ENCODE measurements at regions not wholly inside any gene's neighbourhood (a gene's known extent, or its start where the extent isn't known, plus 50 kb on each side); places are given as distances from the start of the nearest gene placed in this dataset.

DNA sequence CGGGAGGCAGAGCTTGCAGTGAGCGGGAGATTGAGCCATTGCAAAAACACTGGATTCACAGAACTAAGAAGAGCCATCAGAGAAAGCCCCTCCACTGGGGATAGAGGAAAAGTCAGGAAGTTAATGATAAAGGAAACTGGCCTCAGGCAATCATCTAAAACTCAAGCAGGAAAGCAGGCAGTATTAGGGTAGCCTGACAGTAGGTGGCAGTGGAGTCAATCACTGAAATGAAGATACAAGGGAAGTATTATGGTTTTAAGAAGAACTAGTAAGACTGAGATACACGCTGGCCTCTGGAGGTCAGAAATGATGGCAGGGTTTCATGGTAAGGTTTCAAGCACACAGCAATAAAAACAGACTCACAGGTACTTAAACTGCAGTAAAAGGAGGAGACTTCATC lies 578.3 kb downstream of the HACE1 start:
- no peaks in the 10 kb centered on the region for H3K36me3 ChIP-seq
- 83 to 88% methylated on average over 3 of the region's 3 CpGs for WGBS, 2 donors
- peaks cover 0 to 12% (median 0%) of the 10 kb centered on the region in 4 donors for H3K9me3 ChIP-seq
- H3K4me1 ChIP-seq: no peaks in the 10 kb centered on the region
- TF ChIP-seq POLR2A (IDR thresholded peaks at IDR 0.05) (no peak), EP300 (IDR thresholded peaks at IDR 0.05) (no peak)
- TF ChIP-seq, protein P1, sequence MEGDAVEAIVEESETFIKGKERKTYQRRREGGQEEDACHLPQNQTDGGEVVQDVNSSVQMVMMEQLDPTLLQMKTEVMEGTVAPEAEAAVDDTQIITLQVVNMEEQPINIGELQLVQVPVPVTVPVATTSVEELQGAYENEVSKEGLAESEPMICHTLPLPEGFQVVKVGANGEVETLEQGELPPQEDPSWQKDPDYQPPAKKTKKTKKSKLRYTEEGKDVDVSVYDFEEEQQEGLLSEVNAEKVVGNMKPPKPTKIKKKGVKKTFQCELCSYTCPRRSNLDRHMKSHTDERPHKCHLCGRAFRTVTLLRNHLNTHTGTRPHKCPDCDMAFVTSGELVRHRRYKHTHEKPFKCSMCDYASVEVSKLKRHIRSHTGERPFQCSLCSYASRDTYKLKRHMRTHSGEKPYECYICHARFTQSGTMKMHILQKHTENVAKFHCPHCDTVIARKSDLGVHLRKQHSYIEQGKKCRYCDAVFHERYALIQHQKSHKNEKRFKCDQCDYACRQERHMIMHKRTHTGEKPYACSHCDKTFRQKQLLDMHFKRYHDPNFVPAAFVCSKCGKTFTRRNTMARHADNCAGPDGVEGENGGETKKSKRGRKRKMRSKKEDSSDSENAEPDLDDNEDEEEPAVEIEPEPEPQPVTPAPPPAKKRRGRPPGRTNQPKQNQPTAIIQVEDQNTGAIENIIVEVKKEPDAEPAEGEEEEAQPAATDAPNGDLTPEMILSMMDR (IDR thresholded peaks at IDR 0.05): no peak
- H3K27ac ChIP-seq: no peak overlapping the region
- H3K4me3 ChIP-seq: no peak overlapping the region
- DNase-seq (ENCODE audit: low spot score in 2 of 2): no peak
- H3K27me3 ChIP-seq: no peaks in the 10 kb centered on the region

DNA sequence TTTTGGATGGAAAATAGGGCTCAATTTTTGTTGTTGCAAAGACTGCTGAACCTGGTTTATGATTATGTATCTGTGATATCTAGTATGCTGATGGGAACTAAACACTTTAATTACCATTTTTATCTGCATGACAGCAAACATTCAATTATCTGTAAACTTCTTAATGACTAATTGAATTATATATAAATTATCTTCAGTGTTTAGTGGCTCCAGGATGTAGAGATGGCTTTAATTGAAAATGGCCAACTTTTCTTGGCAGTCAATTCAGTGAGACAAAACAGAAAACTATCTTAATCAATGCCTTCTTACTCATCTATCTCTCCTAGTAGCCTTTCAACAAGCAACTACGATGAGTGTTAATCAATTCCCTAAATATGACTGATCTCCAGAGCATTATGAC lies 591.3 kb downstream of the HACE1 start:
- no peaks in the 10 kb centered on the region for H3K27me3 ChIP-seq
- TF ChIP-seq EP300 (IDR thresholded peaks at IDR 0.05): no peak
- TF ChIP-seq POLR2A (IDR thresholded peaks at IDR 0.05): no peak
- TF ChIP-seq, protein P1 (IDR thresholded peaks at IDR 0.05): no peak
- H3K4me3 ChIP-seq: no peak overlapping the region
- H3K27ac ChIP-seq: no peak overlapping the region
- WGBS, 2 donors: 86 to 91% methylated on average over 1 of the region's 1 CpG
- H3K9me3 ChIP-seq: no peaks in the 10 kb centered on the region
- H3K4me1 ChIP-seq: no peaks in the 10 kb centered on the region
- no peak for DNase-seq (ENCODE audit: low spot score in 2 of 2)
- H3K36me3 ChIP-seq: no peaks in the 10 kb centered on the region

DNA sequence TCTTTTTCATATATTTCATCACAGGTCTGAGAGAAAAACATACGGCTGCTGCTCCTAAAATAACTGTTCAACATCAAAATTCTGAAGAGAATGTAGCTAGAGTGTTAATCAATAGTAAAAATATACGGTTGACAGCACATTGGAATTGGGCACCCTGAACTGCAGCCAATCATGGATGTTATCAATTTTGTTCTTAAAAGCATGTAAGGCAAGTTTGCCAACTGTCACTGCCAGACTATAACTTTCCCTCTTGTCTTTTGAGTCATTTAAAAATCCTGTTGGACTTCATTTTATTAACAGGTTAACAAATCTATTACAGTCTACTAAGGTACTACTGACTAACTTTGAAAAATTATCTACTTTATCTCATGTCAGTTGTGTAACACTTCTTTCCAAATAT lies 592.8 kb downstream of the HACE1 start:
- Histone ChIP-seq H3K9me3 (no peaks in the 10 kb centered on the region), H3K36me3 (no peaks in the 10 kb centered on the region), H3K4me1 (no peaks in the 10 kb centered on the region), H3K4me3 (no peak overlapping the region), H3K27ac (no peak overlapping the region), H3K27me3 (no peaks in the 10 kb centered on the region)
- DNase-seq (ENCODE audit: low spot score in 2 of 2): no peak
- no peak for TF ChIP-seq POLR2A (IDR thresholded peaks at IDR 0.05)
- TF ChIP-seq EP300 (IDR thresholded peaks at IDR 0.05): no peak
- TF ChIP-seq, protein P1 (IDR thresholded peaks at IDR 0.05): no peak
- 81 to 95% methylated on average over 2 of the region's 2 CpGs for WGBS, 2 donors

DNA sequence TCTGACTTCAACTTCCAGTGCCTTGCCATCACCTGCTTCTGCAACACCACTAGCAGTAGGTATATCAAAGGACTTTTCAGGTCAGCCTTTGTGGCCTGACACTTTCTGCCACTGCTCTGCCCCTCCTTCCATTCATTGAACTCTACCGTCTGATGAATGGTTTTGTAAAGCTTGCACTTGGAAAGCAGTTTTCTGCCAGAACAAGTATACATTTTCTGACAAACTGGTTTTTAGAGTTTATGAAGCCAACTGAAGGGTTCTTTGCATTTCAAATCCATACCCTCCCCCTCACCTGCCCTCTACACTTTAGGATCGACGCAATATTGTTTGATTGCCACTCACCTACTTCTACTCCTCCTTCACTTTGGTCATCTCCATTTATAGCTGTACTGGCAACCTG lies 603.1 kb downstream of the HACE1 start:
- H3K9me3 ChIP-seq: no peaks in the 10 kb centered on the region
- no peak for DNase-seq (ENCODE audit: low spot score in 2 of 2)
- TF ChIP-seq POLR2A (IDR thresholded peaks at IDR 0.05) (no peak), EP300 (IDR thresholded peaks at IDR 0.05) (no peak)
- TF ChIP-seq, protein P1 (IDR thresholded peaks at IDR 0.05): no peak
- 78 to 80% methylated on average over 3 of the region's 3 CpGs for WGBS, 2 donors
- no peaks in the 10 kb centered on the region for H3K27me3 ChIP-seq
- no peak overlapping the region for H3K4me3 ChIP-seq
- no peak overlapping the region for H3K27ac ChIP-seq
- no peaks in the 10 kb centered on the region for H3K36me3 ChIP-seq
- H3K4me1 ChIP-seq: no peaks in the 10 kb centered on the region

DNA sequence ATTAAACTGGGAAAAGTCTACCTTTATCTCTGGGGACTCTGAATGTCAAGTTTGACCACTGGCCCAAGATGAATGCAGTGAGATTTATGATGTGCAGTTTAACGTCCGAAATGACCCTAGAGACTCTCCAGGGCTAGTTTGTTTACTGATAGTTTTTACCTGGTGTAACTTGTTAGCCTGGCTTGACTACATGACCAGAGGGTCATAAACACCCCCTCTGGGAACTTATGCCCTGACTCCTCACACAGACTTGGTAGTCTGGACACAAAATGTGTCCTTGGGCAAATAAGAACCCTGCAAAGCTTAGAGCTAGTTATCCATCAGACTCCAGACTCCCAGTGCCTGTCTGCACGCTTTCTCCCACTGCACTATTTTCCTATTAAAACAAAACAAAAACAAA lies 606.5 kb downstream of the HACE1 start:
- no peaks in the 10 kb centered on the region for H3K9me3 ChIP-seq
- H3K4me1 ChIP-seq: no peaks in the 10 kb centered on the region
- TF ChIP-seq POLR2A (IDR thresholded peaks at IDR 0.05): no peak
- TF ChIP-seq, protein P1 (IDR thresholded peaks at IDR 0.05): no peak
- TF ChIP-seq EP300 (IDR thresholded peaks at IDR 0.05): no peak
- H3K27me3 ChIP-seq: no peaks in the 10 kb centered on the region
- no peak overlapping the region for H3K4me3 ChIP-seq
- WGBS, 2 donors: 59 to 66% methylated on average over 3 of the region's 3 CpGs
- DNase-seq (ENCODE audit: low spot score in 2 of 2): no peak
- H3K27ac ChIP-seq: no peak overlapping the region
- no peaks in the 10 kb centered on the region for H3K36me3 ChIP-seq

Data from tibial nerve (tissue), 4 donors.